Nephron progenitor cell (in vitro differentiated cells): ENCODE measurements at regions not wholly inside any gene's neighbourhood (a gene's known extent, or its start where the extent isn't known, plus 50 kb on each side); places are given as distances from the start of the nearest gene placed in this dataset.
A peak's percentile ranks its signal among the peaks of the same experiment; 100 is the strongest.

ENCODE experiments used
- DNase-seq: peaks from one replicate; pipeline ENCODE4 v3.0.0; 2021
- H3K27ac Mint-ChIP-seq: 2 replicates; pipeline ENCODE4 v1.8.0; 2021; ENCODE audit warnings: mild to moderate bottlenecking, moderate library complexity, mixed read lengths
- H3K27me3 Mint-ChIP-seq: 2 replicates; pipeline ENCODE4 v1.8.0; 2021; ENCODE audit warnings: mild to moderate bottlenecking, low read depth, mixed read lengths; ENCODE audit not compliant: poor library complexity
- H3K36me3 Mint-ChIP-seq: 2 replicates; pipeline ENCODE4 v1.8.0; 2021; ENCODE audit warnings: low read depth, mixed read lengths
- H3K4me1 Mint-ChIP-seq: 2 replicates; pipeline ENCODE4 v1.8.0; 2021; ENCODE audit warnings: mixed read lengths
- H3K4me3 Mint-ChIP-seq: 2 replicates; pipeline ENCODE4 v1.8.0; 2021; ENCODE audit warnings: mild to moderate bottlenecking, moderate library complexity, mixed read lengths
- H3K9me3 Mint-ChIP-seq: 2 replicates; pipeline ENCODE4 v1.8.0; 2021; ENCODE audit warnings: mild to moderate bottlenecking, moderate library complexity, mixed read lengths
- TF ChIP-seq, protein P1 (sequence below): fragments of 200-600 bp; sonication (generic); IDR thresholded peaks from 2 replicates; pipeline ENCODE4 v1.5.0; 2021; ENCODE audit warnings: antibody characterized with exemption

DNA sequence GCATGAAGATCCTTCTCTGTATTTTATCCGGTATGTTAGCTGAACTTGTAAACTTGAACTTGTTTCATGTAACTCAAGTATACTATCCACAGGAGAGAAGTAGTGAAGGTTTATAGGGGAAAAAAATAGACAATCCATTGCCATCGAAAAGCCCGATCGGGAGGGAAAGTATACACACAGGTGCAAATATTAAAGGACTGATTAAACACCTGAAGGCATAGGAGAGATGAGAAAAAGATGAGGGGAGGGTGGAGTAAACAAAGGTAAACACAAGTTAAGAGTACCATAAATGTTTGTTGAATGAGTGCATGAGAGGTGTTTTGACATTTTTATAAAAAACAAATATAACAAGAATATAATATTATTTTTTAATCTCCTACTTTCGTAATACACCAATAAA is 64.3 kb upstream of the CITED2 start:
- H3K4me3 Mint-ChIP-seq = no peak overlapping the region
- H3K36me3 Mint-ChIP-seq = no peaks in the 10 kb centered on the region
- peaks cover 55% of the 10 kb centered on the region for H3K4me1 Mint-ChIP-seq
- TF ChIP-seq, protein P1, sequence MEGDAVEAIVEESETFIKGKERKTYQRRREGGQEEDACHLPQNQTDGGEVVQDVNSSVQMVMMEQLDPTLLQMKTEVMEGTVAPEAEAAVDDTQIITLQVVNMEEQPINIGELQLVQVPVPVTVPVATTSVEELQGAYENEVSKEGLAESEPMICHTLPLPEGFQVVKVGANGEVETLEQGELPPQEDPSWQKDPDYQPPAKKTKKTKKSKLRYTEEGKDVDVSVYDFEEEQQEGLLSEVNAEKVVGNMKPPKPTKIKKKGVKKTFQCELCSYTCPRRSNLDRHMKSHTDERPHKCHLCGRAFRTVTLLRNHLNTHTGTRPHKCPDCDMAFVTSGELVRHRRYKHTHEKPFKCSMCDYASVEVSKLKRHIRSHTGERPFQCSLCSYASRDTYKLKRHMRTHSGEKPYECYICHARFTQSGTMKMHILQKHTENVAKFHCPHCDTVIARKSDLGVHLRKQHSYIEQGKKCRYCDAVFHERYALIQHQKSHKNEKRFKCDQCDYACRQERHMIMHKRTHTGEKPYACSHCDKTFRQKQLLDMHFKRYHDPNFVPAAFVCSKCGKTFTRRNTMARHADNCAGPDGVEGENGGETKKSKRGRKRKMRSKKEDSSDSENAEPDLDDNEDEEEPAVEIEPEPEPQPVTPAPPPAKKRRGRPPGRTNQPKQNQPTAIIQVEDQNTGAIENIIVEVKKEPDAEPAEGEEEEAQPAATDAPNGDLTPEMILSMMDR = no peak
- peaks cover 7% of the 10 kb centered on the region for H3K27me3 Mint-ChIP-seq
- no peaks in the 10 kb centered on the region for H3K9me3 Mint-ChIP-seq
- no peak for DNase-seq
- H3K27ac Mint-ChIP-seq = no peak overlapping the region

DNA sequence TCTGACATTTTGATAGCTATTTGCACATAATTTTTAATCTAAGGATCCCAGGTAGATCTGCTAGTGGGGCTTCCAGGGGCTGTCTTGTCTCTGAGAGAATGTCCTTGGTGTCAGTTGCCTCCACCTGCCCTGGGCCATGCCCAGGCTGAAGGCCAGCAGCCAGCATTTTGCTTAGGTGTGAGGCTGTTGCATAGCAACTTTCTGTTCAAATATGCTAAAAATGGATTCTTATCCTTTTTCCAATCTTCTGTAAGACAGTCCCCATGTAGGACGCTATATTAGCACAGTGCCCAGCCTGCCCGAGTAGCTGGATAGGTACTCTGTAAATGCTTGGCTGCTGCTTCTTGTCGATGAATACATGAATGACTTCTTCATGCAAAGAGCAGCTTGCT is 62.5 kb upstream of the CITED2 start:
- TF ChIP-seq, protein P1 = no peak
- no peaks in the 10 kb centered on the region for H3K36me3 Mint-ChIP-seq
- H3K27ac Mint-ChIP-seq = no peak overlapping the region

GRCh38 chr6:139436200-139436956 is 61.9 kb upstream of the CITED2 start:
- peaks cover 45% of the 10 kb centered on the region for H3K4me1 Mint-ChIP-seq
- peaks cover 8% of the 10 kb centered on the region for H3K9me3 Mint-ChIP-seq
- no peaks in the 10 kb centered on the region for H3K36me3 Mint-ChIP-seq
- TF ChIP-seq, protein P1 = no peak
- no peak overlapping the region for H3K4me3 Mint-ChIP-seq
- no peak for DNase-seq
- H3K27ac Mint-ChIP-seq = no peak overlapping the region
- peaks cover 5% of the 10 kb centered on the region for H3K27me3 Mint-ChIP-seq

More for the DNA sequence above, 62.5 kb upstream of the CITED2 start:
- no peak for DNase-seq
- H3K4me1 Mint-ChIP-seq = peaks cover 45% of the 10 kb centered on the region
- H3K4me3 Mint-ChIP-seq = no peak overlapping the region
- H3K9me3 Mint-ChIP-seq = peaks cover 7% of the 10 kb centered on the region
- peaks cover 5% of the 10 kb centered on the region for H3K27me3 Mint-ChIP-seq

DNA sequence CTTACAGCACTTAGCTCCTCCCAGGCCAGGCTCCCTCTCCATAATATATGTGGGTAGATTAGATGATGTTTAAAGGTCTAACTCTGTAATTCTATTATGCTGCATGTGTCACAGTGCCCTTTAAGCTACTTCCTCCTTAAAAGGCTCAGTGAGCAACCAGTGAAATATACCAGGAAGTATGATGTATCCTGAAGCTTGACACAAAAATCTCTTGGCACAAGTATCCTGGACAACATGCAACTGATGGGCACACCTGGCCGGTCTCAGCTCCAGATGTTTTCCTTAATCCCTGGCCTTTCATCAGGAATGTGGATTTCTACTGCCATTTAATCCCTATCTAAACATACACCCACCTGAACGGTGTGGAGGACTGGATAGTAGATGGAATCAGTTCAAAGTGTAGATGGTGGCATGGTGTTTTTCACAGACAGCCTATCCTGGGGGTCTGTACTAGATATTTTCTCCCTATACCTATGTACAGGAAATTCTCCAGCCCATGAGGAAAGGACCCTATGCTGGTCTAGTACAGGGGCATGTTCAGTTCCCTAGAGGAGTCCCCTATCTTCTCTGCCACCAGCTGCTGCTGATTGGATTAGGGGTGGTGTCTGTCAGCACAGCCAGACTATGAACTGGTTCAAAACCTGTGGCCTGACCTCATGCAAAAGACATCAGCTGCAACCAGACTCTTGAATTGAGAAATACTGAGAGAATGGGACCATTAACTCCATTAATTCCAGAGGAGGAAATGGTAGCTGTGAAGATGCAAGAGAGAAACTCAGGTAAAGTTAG is 59.4 kb upstream of the CITED2 start:
- no peak overlapping the region for H3K4me3 Mint-ChIP-seq
- TF ChIP-seq, protein P1 = no peak
- DNase-seq = no peak
- H3K9me3 Mint-ChIP-seq = peaks cover 8% of the 10 kb centered on the region
- H3K27ac Mint-ChIP-seq = peak overlapping the region; percentile 7
- H3K4me1 Mint-ChIP-seq = peaks cover 36% of the 10 kb centered on the region
- no peaks in the 10 kb centered on the region for H3K36me3 Mint-ChIP-seq
- peaks cover 5% of the 10 kb centered on the region for H3K27me3 Mint-ChIP-seq

GRCh38 chr6:139431602-139431956 is 57.1 kb upstream of the CITED2 start:
- H3K27ac Mint-ChIP-seq = no peak overlapping the region
- no peak for DNase-seq
- peaks cover 43% of the 10 kb centered on the region for H3K4me1 Mint-ChIP-seq
- no peaks in the 10 kb centered on the region for H3K36me3 Mint-ChIP-seq
- peaks cover 8% of the 10 kb centered on the region for H3K9me3 Mint-ChIP-seq
- no peak overlapping the region for H3K4me3 Mint-ChIP-seq
- H3K27me3 Mint-ChIP-seq = peaks cover under 1% of the 10 kb centered on the region
- TF ChIP-seq, protein P1 = no peak
